ENCODE measurements at regions not wholly inside any gene's neighbourhood (a gene's known extent, or its start where the extent isn't known, plus 50 kb on each side); places are given as distances from the start of the nearest gene placed in this dataset.

- TF ChIP-seq CTCF (IDR thresholded peaks at IDR 0.05; ENCODE audit: unreplicated experiment), result no peak
- intact Hi-C loops (cut with micrococcal nuclease), result loop anchor here (1.0 kb wide), 1 partner anchor 55 kb away; no protein-coding TSS in a partner anchor
- H3K4me1 Mint-ChIP-seq (ENCODE audit: insufficient read depth, unreplicated experiment), result peaks cover 26% of the 10 kb centered on the region
- H3K36me3 Mint-ChIP-seq (ENCODE audit: insufficient read depth, unreplicated experiment), result peaks cover 6% of the 10 kb centered on the region
- H3K4me3 Mint-ChIP-seq (ENCODE audit: unreplicated experiment), result peak overlapping the region; percentile 62
- no peaks in the 10 kb centered on the region for H3K27me3 Mint-ChIP-seq (ENCODE audit: insufficient read depth, unreplicated experiment)
- H3K27ac Mint-ChIP-seq (ENCODE audit: low read depth, unreplicated experiment), result peak overlapping the region; percentile 98
- BruUV-seq (replicated peaks), result TSS peak; percentile 95
- peak; percentile 11 for DNase-seq (ENCODE audit: unreplicated experiment)
- ChIA-PET POLR2A (interaction anchor here (0.7 to 1.1 kb wide), 4 partner anchors 11 to 267 kb away, joined by 3 read pairs; no protein-coding TSS in a partner anchor), CTCF (interaction anchor here (1.0 kb wide), 1 partner anchor 56 kb away, joined by 5 read pairs; no protein-coding TSS in a partner anchor)
- peaks cover 7% of the 10 kb centered on the region for H3K9me3 Mint-ChIP-seq (ENCODE audit: unreplicated experiment)
These were observed 57.7 kb upstream of the IGFBP3 start for GRCh38 chr7:45978731-45979211.

- TF ChIP-seq CTCF (IDR thresholded peaks at IDR 0.05; ENCODE audit: unreplicated experiment), result no peak
- ChIA-PET POLR2A (interaction anchor here (0.7 to 1.1 kb wide), 6 partner anchors 12 to 313 kb away, joined by 3 to 4 read pairs (median 3); no protein-coding TSS in a partner anchor), CTCF (interaction anchor here (1.0 to 2.5 kb wide), 2 partner anchors 11 to 55 kb away, joined by 5 to 8 read pairs; no protein-coding TSS in a partner anchor)
- BruUV-seq (replicated peaks), result no TSS peak
- Mint-ChIP-seq H3K4me1 (ENCODE audit: insufficient read depth, unreplicated experiment) (peaks cover 26% of the 10 kb centered on the region), H3K36me3 (ENCODE audit: insufficient read depth, unreplicated experiment) (peaks cover 6% of the 10 kb centered on the region), H3K27ac (ENCODE audit: low read depth, unreplicated experiment) (peak overlapping the region; percentile 98), H3K27me3 (ENCODE audit: insufficient read depth, unreplicated experiment) (no peaks in the 10 kb centered on the region), H3K4me3 (ENCODE audit: unreplicated experiment) (peak overlapping the region; percentile 62), H3K9me3 (ENCODE audit: unreplicated experiment) (peaks cover 7% of the 10 kb centered on the region)
- peak; percentile 93 for DNase-seq (ENCODE audit: unreplicated experiment)
- intact Hi-C loops (cut with micrococcal nuclease), result loop anchor here (1.0 kb wide), 1 partner anchor 55 kb away; no protein-coding TSS in a partner anchor
These were observed 57.1 kb upstream of the IGFBP3 start for GRCh38 chr7:45978010-45978681.

GRCh38 chr7:45977256-45977780 lies 56.2 kb upstream of the IGFBP3 start:
- intact Hi-C loops (cut with micrococcal nuclease), result no loop called here
- H3K27me3 Mint-ChIP-seq (ENCODE audit: insufficient read depth, unreplicated experiment), result no peaks in the 10 kb centered on the region
- no peak for TF ChIP-seq CTCF (IDR thresholded peaks at IDR 0.05; ENCODE audit: unreplicated experiment)

GRCh38 chr7:45976485-45976856 lies 55.4 kb upstream of the IGFBP3 start:
- no peaks in the 10 kb centered on the region for H3K27me3 Mint-ChIP-seq (ENCODE audit: insufficient read depth, unreplicated experiment)
- ChIA-PET CTCF (interaction anchor here (0.9 to 2.5 kb wide), 2 partner anchors 10 to 54 kb away, joined by 3 to 8 read pairs; no protein-coding TSS in a partner anchor), POLR2A (no interaction called here)
- intact Hi-C loops (cut with micrococcal nuclease), result no loop called here
- no peak for DNase-seq (ENCODE audit: unreplicated experiment)
- H3K4me1 Mint-ChIP-seq (ENCODE audit: insufficient read depth, unreplicated experiment), result peaks cover 26% of the 10 kb centered on the region
- H3K4me3 Mint-ChIP-seq (ENCODE audit: unreplicated experiment), result no peak overlapping the region
- TF ChIP-seq CTCF (IDR thresholded peaks at IDR 0.05; ENCODE audit: unreplicated experiment), result no peak
- H3K36me3 Mint-ChIP-seq (ENCODE audit: insufficient read depth, unreplicated experiment), result peaks cover 6% of the 10 kb centered on the region
- H3K9me3 Mint-ChIP-seq (ENCODE audit: unreplicated experiment), result no peaks in the 10 kb centered on the region
- BruUV-seq (replicated peaks), result no TSS peak
- no peak overlapping the region for H3K27ac Mint-ChIP-seq (ENCODE audit: low read depth, unreplicated experiment)

More at GRCh38 chr7:45977256-45977780, 56.2 kb upstream of the IGFBP3 start:
- Mint-ChIP-seq H3K9me3 (ENCODE audit: unreplicated experiment) (peaks cover 5% of the 10 kb centered on the region), H3K27ac (ENCODE audit: low read depth, unreplicated experiment) (peak overlapping the region; percentile 98), H3K4me3 (ENCODE audit: unreplicated experiment) (no peak overlapping the region), H3K4me1 (ENCODE audit: insufficient read depth, unreplicated experiment) (peaks cover 26% of the 10 kb centered on the region), H3K36me3 (ENCODE audit: insufficient read depth, unreplicated experiment) (peaks cover 6% of the 10 kb centered on the region)
- POLR2A ChIA-PET, result interaction anchor here (0.7 kb wide), 1 partner anchor 47 kb away, joined by 3 read pairs; no protein-coding TSS in a partner anchor
- no peak for DNase-seq (ENCODE audit: unreplicated experiment)
- CTCF ChIA-PET, result interaction anchor here (0.5 to 2.5 kb wide), 3 partner anchors 10 to 54 kb away, joined by 3 to 8 read pairs (median 4); no protein-coding TSS in a partner anchor
- no TSS peak for BruUV-seq (replicated peaks)
